Mononuclear cell (primary cell): ENCODE measurements at regions not wholly inside any gene's neighbourhood (a gene's known extent, or its start where the extent isn't known, plus 50 kb on each side); places are given as distances from the start of the nearest gene placed in this dataset.

Experiments
- H3K27me3 ChIP-seq: 2 replicates; pipeline ENCODE4 v1.6.0; 2011; ENCODE audit warnings: low read length, control low read depth; ENCODE audit not compliant: insufficient read depth
- H3K4me1 ChIP-seq: 2 replicates; pipeline ENCODE4 v1.5.1; 2011; ENCODE audit warnings: mild to moderate bottlenecking, low read length, control low read depth; ENCODE audit not compliant: insufficient read depth
- H3K4me3 ChIP-seq: 2 replicates; pipeline ENCODE4 v1.5.1; 2011; ENCODE audit warnings: mild to moderate bottlenecking, low read length, moderate library complexity
- H3K9me3 ChIP-seq: 2 replicates; pipeline ENCODE4 v1.5.1; 2011; ENCODE audit warnings: low read depth, mild to moderate bottlenecking, control low read depth, low read length

DNA sequence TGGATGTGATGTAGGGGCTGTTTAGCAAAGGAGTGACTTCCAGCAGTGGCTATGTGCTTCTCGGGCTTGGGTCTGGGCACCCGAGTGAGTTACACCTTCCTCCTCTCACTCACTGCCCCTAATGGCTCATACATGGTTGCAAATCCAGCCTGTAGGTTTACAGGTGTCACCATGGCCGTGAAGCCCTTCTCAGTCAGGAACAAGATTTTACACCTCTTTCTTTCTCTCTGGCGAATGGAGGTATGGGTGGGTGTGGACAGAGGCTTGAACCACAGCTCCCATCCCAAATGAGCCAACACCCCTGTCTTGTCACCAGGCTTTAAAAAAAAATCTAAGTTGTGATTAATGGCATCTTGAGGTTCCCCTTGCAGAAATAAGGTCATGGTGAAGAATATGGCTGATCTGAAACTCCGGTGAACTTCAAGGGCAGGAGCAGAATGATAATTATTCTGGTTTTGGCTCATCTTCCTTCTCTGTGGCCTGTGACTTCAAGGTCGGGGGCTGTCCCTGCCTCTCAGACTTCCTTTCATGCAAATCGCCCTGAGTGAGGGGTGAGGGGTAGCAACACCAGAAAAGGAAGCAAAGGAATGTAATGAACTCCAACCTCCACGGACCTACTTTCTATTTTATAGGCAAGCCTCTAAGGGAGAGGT lies 331.2 kb downstream of the MAF start:
- Histone ChIP-seq H3K27me3 (no peaks in the 10 kb centered on the region), H3K4me3 (no peak overlapping the region), H3K9me3 (no peaks in the 10 kb centered on the region), H3K4me1 (peaks cover 51% of the 10 kb centered on the region)

DNA sequence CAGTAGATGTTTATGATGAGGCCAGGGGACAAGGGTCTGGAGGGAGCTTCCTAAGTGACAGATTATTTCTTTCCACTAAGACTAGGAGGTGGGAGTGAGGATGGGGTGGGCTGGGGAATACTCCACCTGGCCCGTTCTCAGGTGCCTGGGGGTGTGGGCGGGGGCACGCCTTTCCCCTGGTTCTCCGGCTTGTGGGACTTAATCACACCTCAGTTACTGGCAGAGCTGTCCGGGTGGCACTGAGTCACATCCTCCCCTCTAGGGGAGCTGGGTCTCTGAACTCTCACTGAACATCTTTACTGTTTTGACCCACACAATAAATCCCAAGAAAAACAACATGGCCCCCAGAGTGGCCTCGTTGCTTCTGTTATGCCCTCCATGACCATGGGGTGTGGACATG lies 332.8 kb downstream of the MAF start:
- Histone ChIP-seq H3K9me3 (no peaks in the 10 kb centered on the region), H3K4me1 (peaks cover 66% of the 10 kb centered on the region), H3K27me3 (no peaks in the 10 kb centered on the region), H3K4me3 (no peak overlapping the region)

DNA sequence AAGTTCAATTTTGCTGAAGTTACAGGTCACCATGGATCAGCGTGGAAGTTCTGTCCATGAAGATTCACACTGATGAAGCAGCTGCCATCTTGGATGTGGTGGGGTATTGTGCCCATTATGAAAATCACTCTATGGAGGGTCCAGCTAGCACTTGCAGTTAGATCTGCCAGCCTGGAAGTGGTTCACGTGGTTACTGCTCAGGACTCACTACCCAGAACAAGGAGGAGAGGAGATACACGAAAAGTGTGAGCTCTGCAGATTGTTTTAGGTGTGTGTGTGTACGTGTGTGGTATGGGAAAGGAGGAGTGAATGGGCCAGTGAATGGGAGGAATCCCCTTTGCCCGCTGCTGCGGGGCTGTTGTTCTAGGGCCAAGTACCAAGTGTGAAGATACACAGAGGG lies 333.4 kb downstream of the MAF start:
- Histone ChIP-seq H3K4me1 (peaks cover 61% of the 10 kb centered on the region), H3K27me3 (no peaks in the 10 kb centered on the region), H3K9me3 (no peaks in the 10 kb centered on the region), H3K4me3 (no peak overlapping the region)

DNA sequence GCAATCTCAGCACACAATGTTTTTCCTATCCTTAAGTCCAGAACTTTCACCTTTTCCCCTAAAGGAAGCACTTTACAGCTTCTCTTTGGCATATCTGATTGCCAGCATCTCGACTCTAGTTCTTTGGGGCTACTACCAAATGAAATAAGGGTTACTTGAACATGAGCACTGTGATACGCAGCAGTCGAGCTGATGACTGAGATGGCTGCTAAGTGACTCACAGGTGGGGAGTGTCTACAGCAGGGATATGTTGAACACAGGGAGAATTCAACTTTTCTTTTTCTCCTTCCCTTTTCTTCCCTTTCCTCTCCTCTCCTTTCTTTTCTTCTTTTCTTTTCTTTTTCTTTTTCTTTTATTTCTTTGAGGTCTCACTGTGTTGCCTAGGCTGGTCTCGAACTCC lies 334.8 kb downstream of the MAF start:
- no peaks in the 10 kb centered on the region for H3K9me3 ChIP-seq
- H3K4me1 ChIP-seq: peaks cover 55% of the 10 kb centered on the region
- H3K27me3 ChIP-seq: no peaks in the 10 kb centered on the region
- no peak overlapping the region for H3K4me3 ChIP-seq

DNA sequence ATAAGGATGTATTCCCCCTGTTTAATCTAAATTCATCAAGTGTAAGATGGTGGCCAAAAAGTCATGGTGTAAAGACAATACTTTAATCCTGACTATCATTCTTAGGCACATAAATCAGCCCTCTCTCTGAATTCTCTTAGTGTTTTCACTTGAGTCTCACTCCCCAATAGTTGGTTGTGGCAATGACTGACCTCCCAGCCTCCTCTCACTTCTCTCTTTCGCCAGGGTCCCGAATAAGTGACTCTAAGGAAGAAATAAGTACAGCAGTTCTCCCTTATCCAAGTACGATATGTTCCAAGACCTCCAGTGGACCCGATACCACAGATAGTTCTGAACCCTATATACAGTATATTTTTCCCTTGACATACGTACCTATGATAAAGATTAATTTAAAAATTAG lies 335.3 kb downstream of the MAF start:
- Histone ChIP-seq H3K9me3 (no peaks in the 10 kb centered on the region), H3K4me3 (no peak overlapping the region), H3K4me1 (peaks cover 54% of the 10 kb centered on the region), H3K27me3 (no peaks in the 10 kb centered on the region)

DNA sequence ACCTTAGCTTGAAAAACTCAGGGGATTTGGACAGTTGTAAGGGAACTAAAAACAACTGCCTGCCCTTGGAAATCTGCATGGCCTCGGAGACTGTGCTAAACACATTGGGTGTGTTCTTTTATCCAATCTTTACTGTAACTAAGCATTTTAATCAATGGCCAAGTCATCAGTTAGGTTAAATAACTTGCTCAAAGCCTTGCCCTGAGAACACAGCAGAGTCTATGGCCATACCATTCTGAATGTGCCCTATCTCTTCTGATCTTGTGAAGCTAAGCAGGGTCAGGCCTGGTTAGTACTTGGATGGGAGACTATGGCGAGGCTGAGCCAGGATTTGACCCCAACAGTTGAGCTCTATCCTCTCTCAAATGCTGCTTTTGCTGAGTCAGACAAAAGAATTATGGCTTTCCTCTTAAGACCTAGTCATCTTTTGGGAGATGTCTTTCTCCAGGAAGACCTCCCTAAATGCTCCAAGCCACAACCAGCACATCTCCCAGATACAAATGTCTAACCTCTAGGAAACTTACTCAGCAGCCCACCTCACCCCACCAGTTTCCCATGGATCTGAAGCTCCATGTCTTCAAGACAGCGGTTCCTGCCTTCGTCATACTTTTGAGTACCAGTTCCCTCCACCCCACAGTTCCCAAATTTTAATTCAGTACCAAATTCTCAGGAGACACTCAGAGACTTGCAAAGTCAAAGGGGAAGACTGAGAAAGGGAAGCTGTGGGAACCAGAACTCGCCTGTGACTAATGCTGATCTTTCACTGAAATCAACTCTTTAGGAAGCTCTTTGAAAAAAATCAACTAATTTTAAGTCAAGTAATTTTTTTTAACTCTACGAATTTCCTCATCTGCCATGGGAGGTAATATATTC lies 336.1 kb downstream of the MAF start:
- no peaks in the 10 kb centered on the region for H3K27me3 ChIP-seq
- H3K4me3 ChIP-seq: no peak overlapping the region
- H3K9me3 ChIP-seq: no peaks in the 10 kb centered on the region
- peaks cover 46% of the 10 kb centered on the region for H3K4me1 ChIP-seq

DNA sequence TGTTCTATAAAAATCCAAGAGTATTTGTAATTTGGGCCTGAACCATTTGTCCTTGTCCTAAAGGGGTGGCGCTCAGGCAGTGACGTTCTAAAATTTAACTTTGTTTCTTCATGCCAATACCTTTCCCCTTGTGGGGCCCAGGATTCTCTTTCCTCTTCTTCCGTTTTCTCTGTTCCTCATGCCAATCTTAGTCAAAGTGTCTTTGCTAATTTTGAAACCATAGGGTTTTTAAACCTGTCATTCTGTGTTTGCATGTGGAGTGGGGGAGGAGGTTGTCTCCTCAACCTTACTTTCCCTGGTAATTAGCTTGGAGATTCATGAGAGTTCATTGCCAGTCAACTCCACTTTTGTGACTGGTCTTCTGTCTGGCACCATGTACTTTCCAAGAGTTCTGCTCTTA lies 337.1 kb downstream of the MAF start:
- no peaks in the 10 kb centered on the region for H3K27me3 ChIP-seq
- H3K4me3 ChIP-seq: no peak overlapping the region
- H3K4me1 ChIP-seq: peaks cover 36% of the 10 kb centered on the region
- H3K9me3 ChIP-seq: no peaks in the 10 kb centered on the region
